LNCAP (cell line): ENCODE measurements at regions not wholly inside any gene's neighbourhood (a gene's known extent, or its start where the extent isn't known, plus 50 kb on each side); places are given as distances from the start of the nearest gene placed in this dataset.

Experiments
- CTCF ChIP-seq: fragments of 450-650 bp; IDR thresholded peaks from 2 replicates; pipeline ENCODE4 v1.5.1; 2017; ENCODE audit warnings: mild to moderate bottlenecking

GRCh38 chr3:110902453-110903085 lies 169.0 kb upstream of the NECTIN3 start:
- TF ChIP-seq CTCF, result no peak

- TF ChIP-seq CTCF, result no peak
These were observed 167.7 kb upstream of the NECTIN3 start for GRCh38 chr3:110903771-110904519.

- TF ChIP-seq CTCF, result no peak
These were observed 167.1 kb upstream of the NECTIN3 start for GRCh38 chr3:110904520-110904890.

GRCh38 chr3:110905121-110905520 lies 166.5 kb upstream of the NECTIN3 start:
- no peak for TF ChIP-seq CTCF

GRCh38 chr3:110909839-110910238 lies 161.8 kb upstream of the NECTIN3 start:
- TF ChIP-seq CTCF, result no peak

- TF ChIP-seq CTCF, result no peak
These were observed 161.2 kb upstream of the NECTIN3 start for GRCh38 chr3:110910346-110910955.

GRCh38 chr3:110918963-110919362 lies 152.7 kb upstream of the NECTIN3 start:
- no peak for TF ChIP-seq CTCF
